ENCODE measurements at regions not wholly inside any gene's neighbourhood (a gene's known extent, or its start where the extent isn't known, plus 50 kb on each side); places are given as distances from the start of the nearest gene placed in this dataset.

DNA sequence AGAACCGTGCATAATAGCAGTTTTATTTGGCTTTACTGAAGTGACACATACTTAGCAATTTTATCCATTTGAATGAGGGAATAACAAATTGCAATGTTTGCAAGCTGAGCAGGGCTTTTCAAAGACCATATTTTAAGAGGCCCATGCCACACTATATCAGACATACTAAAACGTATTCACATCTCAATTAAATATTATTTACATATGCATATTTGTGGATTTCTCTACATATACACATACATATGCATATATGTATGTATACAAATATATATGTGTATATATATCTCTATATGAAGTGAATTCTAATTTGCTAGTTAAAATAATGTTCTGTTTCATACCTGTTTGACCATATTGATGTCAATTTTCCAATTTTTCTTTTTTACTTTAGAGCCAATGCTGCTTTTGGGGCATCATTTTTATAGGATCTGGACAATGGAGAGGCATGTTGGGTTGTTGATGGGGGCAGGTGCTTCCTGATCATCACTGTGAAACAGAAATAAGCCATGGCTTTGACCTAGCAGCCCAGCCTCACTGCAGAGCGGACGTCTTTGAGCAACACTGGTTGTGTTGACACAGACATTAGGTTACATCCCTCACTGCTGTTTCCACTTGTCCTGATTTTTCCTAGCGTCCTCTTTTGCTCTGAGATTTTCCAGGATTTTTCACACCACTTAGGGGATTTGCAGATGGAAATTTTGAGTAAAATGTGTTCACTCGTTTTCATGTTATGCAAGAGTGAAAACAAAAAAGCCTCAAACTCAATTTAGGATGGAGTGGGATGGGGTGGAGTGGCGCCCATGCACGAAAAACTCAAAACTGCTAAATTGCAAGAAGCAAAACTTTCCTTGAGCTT lies 56.9 kb downstream of the RDH14 start:
- Histone ChIP-seq H3K27ac (no peak overlapping the region), H3K27me3 (no peaks in the 10 kb centered on the region), H3K4me3 (no peak overlapping the region), H3K4me1 (no peaks in the 10 kb centered on the region), H3K36me3 (no peaks in the 10 kb centered on the region), H3K9me3 (no peaks in the 10 kb centered on the region)
- TF ChIP-seq, protein P1, sequence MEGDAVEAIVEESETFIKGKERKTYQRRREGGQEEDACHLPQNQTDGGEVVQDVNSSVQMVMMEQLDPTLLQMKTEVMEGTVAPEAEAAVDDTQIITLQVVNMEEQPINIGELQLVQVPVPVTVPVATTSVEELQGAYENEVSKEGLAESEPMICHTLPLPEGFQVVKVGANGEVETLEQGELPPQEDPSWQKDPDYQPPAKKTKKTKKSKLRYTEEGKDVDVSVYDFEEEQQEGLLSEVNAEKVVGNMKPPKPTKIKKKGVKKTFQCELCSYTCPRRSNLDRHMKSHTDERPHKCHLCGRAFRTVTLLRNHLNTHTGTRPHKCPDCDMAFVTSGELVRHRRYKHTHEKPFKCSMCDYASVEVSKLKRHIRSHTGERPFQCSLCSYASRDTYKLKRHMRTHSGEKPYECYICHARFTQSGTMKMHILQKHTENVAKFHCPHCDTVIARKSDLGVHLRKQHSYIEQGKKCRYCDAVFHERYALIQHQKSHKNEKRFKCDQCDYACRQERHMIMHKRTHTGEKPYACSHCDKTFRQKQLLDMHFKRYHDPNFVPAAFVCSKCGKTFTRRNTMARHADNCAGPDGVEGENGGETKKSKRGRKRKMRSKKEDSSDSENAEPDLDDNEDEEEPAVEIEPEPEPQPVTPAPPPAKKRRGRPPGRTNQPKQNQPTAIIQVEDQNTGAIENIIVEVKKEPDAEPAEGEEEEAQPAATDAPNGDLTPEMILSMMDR (IDR thresholded peaks at IDR 0.05): no peak
- intact Hi-C loops (cut with DNase I): no loop called here
- DNase-seq (ENCODE audit: low spot score in 2 of 2): no peak

DNA sequence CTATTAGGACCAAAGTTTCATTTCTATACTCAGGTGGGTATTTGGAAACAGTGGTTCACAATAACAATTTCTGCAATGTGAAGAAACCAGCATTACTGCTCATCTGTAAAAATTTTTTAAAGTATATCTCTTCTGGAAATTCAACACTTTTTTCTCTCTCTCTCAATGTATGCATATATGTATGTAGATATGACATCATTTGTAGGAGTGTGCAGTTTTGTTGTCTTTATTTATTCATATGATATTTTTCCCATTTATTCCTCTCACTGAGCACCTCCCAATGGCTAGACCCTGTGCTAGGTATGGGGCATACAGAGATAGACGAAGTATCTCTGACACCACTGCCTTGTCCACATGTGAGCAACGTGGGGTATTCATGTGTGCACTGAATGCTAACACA lies 58.3 kb downstream of the RDH14 start:
- intact Hi-C loops (cut with DNase I): no loop called here

DNA sequence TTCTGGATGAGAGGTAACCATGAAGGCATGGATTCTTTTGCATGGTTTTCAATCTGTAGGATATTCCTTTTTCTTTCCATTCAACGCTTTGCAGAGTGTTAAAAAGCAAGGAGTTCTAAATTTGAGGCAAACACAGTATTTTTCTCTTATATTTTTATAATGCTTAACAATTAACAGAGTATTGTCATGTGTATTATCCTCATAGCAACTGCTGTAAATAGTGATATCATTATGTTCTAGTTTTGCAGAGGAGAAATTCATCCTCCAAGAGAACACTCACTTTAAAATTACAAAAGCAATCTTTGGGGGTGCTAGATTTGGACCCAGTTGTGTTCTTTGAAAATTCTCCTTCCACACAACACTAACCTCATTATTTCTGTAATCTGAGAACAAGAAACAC lies 58.7 kb downstream of the RDH14 start:
- DNase-seq (ENCODE audit: low spot score in 2 of 2): no peak
- Histone ChIP-seq H3K4me1 (no peaks in the 10 kb centered on the region), H3K27ac (no peak overlapping the region), H3K27me3 (no peaks in the 10 kb centered on the region), H3K4me3 (no peak overlapping the region), H3K36me3 (no peaks in the 10 kb centered on the region), H3K9me3 (no peaks in the 10 kb centered on the region)
- intact Hi-C loops (cut with DNase I): no loop called here
- TF ChIP-seq, protein P1 (IDR thresholded peaks at IDR 0.05): no peak

More for the DNA sequence above, 58.3 kb downstream of the RDH14 start:
- Histone ChIP-seq H3K27me3 (no peaks in the 10 kb centered on the region), H3K4me1 (no peaks in the 10 kb centered on the region), H3K9me3 (no peaks in the 10 kb centered on the region), H3K36me3 (no peaks in the 10 kb centered on the region), H3K27ac (no peak overlapping the region), H3K4me3 (no peak overlapping the region)
- DNase-seq (ENCODE audit: low spot score in 2 of 2): no peak
- TF ChIP-seq, protein P1 (IDR thresholded peaks at IDR 0.05): no peak

DNA sequence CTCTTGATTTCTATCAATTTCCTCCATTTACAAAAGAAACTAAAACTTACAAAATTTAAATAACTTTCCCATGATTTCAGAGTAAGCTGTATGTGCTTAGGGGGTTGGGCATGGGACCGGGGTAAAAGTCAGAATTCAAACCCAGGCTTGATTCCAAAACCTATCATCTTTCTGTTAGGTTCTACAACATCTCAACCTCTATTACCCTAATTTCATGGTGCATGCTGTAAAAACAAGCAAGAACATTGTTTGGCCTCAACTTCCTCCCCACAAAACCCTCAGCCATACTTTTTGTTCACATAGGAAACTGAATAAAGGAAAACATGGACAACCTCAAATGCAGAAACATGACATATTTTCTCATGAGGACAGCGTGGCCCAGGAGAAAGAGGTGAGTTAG lies 59.3 kb downstream of the RDH14 start:
- TF ChIP-seq, protein P1 (IDR thresholded peaks at IDR 0.05): no peak
- intact Hi-C loops (cut with DNase I): no loop called here
- H3K9me3 ChIP-seq: no peaks in the 10 kb centered on the region
- H3K27me3 ChIP-seq: no peaks in the 10 kb centered on the region
- no peaks in the 10 kb centered on the region for H3K4me1 ChIP-seq
- no peak for DNase-seq (ENCODE audit: low spot score in 2 of 2)
- no peak overlapping the region for H3K27ac ChIP-seq
- H3K4me3 ChIP-seq: no peak overlapping the region
- H3K36me3 ChIP-seq: no peaks in the 10 kb centered on the region

DNA sequence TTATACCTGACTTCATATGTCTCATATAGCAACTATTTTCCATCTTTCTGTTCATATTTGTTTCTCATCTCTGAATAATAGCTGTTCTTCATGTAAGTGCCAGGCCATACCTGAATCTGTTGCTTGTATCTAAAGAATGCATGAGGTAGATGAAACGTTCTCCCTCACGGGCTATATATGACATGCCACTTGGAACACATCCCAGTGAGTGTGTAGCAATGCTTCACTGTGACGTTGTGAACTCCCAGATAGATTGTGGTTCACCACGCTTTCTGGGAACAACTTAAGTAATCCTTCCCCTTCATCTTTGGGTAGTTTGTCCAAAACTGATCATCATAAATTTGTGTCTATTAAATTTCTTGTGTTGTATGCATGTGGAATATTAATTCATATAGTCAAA lies 60.1 kb downstream of the RDH14 start:
- H3K36me3 ChIP-seq: no peaks in the 10 kb centered on the region
- TF ChIP-seq, protein P1 (IDR thresholded peaks at IDR 0.05): no peak
- DNase-seq (ENCODE audit: low spot score in 2 of 2): no peak
- H3K27me3 ChIP-seq: no peaks in the 10 kb centered on the region
- no peaks in the 10 kb centered on the region for H3K4me1 ChIP-seq
- intact Hi-C loops (cut with DNase I): no loop called here
- H3K4me3 ChIP-seq: no peak overlapping the region
- no peaks in the 10 kb centered on the region for H3K9me3 ChIP-seq
- H3K27ac ChIP-seq: no peak overlapping the region
